LNCAP (cell line): ENCODE measurements at regions not wholly inside any gene's neighbourhood (a gene's known extent, or its start where the extent isn't known, plus 50 kb on each side); places are given as distances from the start of the nearest gene placed in this dataset.

Source experiments
- CTCF ChIP-seq: fragments of 450-650 bp; IDR thresholded peaks from 2 replicates; pipeline ENCODE4 v1.5.1; 2017; ENCODE audit warnings: mild to moderate bottlenecking

GRCh38 chr10:22850541-22850940, 77.3 kb upstream of the ARMC3 start:
- TF ChIP-seq CTCF, result no peak

GRCh38 chr10:22849077-22849805, 78.6 kb upstream of the ARMC3 start:
- TF ChIP-seq CTCF, result no peak

- no peak for TF ChIP-seq CTCF
Observed at GRCh38 chr10:22848509-22848908, 79.3 kb upstream of the ARMC3 start.

GRCh38 chr10:22846294-22846693, 81.6 kb upstream of the ARMC3 start:
- TF ChIP-seq CTCF, result no peak

- TF ChIP-seq CTCF, result no peak
Observed at GRCh38 chr10:22839639-22840038, 88.2 kb upstream of the ARMC3 start.

- no peak for TF ChIP-seq CTCF
Observed at GRCh38 chr10:22837771-22838170, 90.1 kb upstream of the ARMC3 start.

- no peak for TF ChIP-seq CTCF
Observed at GRCh38 chr10:22837351-22837750, 90.5 kb upstream of the ARMC3 start.

- TF ChIP-seq CTCF, result no peak
Observed at GRCh38 chr10:22834471-22834870, 93.4 kb upstream of the ARMC3 start.
